Endothelial cell (in vitro differentiated cells): ENCODE measurements at regions not wholly inside any gene's neighbourhood (a gene's known extent, or its start where the extent isn't known, plus 50 kb on each side); places are given as distances from the start of the nearest gene placed in this dataset.

Experiments
- DNase-seq: peaks from one replicate; pipeline ENCODE4 v3.0.0; 2021; ENCODE audit warnings: low spot score
- H3K27ac Mint-ChIP-seq: one replicate; pipeline ENCODE4 v1.8.0; 2021; ENCODE audit warnings: mixed read lengths, inconsistent platforms; ENCODE audit not compliant: unreplicated experiment
- H3K27me3 Mint-ChIP-seq: one replicate; pipeline ENCODE4 v1.8.0; 2021; ENCODE audit warnings: mild to moderate bottlenecking, moderate library complexity, mixed read lengths, inconsistent platforms; ENCODE audit not compliant: unreplicated experiment
- H3K36me3 Mint-ChIP-seq: one replicate; pipeline ENCODE4 v1.8.0; 2021; ENCODE audit warnings: mild to moderate bottlenecking, low read depth, mixed read lengths, inconsistent platforms; ENCODE audit not compliant: unreplicated experiment
- H3K4me1 Mint-ChIP-seq: one replicate; pipeline ENCODE4 v1.8.0; 2021; ENCODE audit warnings: mild to moderate bottlenecking, mixed read lengths, inconsistent platforms; ENCODE audit not compliant: unreplicated experiment
- H3K4me3 Mint-ChIP-seq: one replicate; pipeline ENCODE4 v1.8.0; 2021; ENCODE audit warnings: mild to moderate bottlenecking, mixed read lengths, inconsistent platforms; ENCODE audit not compliant: unreplicated experiment
- H3K9me3 Mint-ChIP-seq: one replicate; pipeline ENCODE4 v1.8.0; 2021; ENCODE audit warnings: mixed read lengths, inconsistent platforms; ENCODE audit not compliant: unreplicated experiment
- TF ChIP-seq, protein P1 (sequence below): fragments of 200-600 bp; sonication (generic); IDR thresholded peaks from one replicate; pipeline ENCODE4 v1.5.0; 2021; ENCODE audit warnings: antibody characterized with exemption; ENCODE audit not compliant: unreplicated experiment

DNA sequence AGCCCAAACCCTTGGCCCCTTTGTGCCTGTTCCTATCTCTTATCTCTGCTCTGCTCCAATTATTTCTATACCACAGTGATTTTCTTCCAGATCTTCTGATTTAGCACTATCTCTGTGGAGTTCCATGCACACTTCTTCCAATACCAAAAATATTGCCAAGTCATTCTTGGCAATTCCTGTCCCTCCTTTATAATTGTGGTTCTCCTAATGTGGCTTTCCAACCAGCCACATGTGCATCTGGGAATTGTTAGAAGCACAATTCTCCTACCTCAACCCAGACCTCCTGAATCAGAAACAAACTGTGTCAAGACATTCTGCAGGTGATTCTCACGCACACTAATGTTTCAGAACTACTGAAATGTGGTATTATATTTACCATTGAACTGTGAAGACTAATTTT, 447.8 kb upstream of the IGFBP3 start:
- TF ChIP-seq, protein P1, sequence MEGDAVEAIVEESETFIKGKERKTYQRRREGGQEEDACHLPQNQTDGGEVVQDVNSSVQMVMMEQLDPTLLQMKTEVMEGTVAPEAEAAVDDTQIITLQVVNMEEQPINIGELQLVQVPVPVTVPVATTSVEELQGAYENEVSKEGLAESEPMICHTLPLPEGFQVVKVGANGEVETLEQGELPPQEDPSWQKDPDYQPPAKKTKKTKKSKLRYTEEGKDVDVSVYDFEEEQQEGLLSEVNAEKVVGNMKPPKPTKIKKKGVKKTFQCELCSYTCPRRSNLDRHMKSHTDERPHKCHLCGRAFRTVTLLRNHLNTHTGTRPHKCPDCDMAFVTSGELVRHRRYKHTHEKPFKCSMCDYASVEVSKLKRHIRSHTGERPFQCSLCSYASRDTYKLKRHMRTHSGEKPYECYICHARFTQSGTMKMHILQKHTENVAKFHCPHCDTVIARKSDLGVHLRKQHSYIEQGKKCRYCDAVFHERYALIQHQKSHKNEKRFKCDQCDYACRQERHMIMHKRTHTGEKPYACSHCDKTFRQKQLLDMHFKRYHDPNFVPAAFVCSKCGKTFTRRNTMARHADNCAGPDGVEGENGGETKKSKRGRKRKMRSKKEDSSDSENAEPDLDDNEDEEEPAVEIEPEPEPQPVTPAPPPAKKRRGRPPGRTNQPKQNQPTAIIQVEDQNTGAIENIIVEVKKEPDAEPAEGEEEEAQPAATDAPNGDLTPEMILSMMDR: no peak
- no peak for DNase-seq
- H3K4me1 Mint-ChIP-seq: no peaks in the 10 kb centered on the region
- no peaks in the 10 kb centered on the region for H3K36me3 Mint-ChIP-seq
- no peaks in the 10 kb centered on the region for H3K9me3 Mint-ChIP-seq
- H3K4me3 Mint-ChIP-seq: no peak overlapping the region
- no peak overlapping the region for H3K27ac Mint-ChIP-seq
- H3K27me3 Mint-ChIP-seq: peaks cover 1% of the 10 kb centered on the region

DNA sequence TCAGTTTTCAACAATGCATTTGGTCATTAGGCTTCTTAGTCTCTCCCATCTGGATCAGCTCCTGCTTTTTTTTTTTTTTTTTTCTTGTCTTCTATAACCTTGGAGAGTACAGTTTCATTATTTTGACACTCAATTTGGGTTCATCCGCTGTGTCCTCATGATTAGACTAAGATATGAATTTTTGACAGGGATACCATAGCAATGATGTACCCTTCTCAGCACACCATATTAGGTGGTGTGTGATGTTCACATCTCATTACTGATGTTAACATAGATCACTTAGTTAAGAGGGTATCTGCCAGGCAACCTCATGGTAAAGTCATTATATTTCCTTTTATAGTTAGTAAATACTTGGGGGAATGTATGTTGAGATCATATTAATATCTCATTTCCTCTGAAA, 445.5 kb upstream of the IGFBP3 start:
- Mint-ChIP-seq H3K36me3 (no peaks in the 10 kb centered on the region), H3K4me3 (no peak overlapping the region), H3K9me3 (no peaks in the 10 kb centered on the region), H3K27me3 (no peaks in the 10 kb centered on the region), H3K4me1 (no peaks in the 10 kb centered on the region), H3K27ac (no peak overlapping the region)
- TF ChIP-seq, protein P1: no peak
- no peak for DNase-seq

DNA sequence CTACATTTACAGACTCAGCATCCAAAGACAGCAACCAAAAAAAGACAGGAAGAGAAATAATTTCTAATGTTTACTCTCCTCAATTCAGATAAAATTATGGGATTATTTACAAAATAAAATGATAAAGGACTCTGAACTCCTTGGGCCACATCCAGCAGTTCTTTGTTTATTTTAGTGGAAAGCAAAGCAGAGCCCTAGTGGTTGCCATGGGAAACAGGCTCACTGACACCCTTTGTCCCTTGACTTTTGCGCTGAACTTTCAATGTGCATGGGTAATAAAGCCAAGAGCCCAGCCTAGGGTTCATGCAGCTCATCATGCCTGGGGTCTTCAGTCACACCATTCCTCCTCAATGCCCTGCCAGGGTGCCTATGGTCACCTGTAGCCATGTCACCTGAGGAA, 442.6 kb upstream of the IGFBP3 start:
- TF ChIP-seq, protein P1: peak; percentile 27
- Mint-ChIP-seq H3K4me3 (no peak overlapping the region), H3K27ac (no peak overlapping the region), H3K36me3 (no peaks in the 10 kb centered on the region), H3K27me3 (no peaks in the 10 kb centered on the region), H3K4me1 (no peaks in the 10 kb centered on the region), H3K9me3 (no peaks in the 10 kb centered on the region)
- DNase-seq: no peak

DNA sequence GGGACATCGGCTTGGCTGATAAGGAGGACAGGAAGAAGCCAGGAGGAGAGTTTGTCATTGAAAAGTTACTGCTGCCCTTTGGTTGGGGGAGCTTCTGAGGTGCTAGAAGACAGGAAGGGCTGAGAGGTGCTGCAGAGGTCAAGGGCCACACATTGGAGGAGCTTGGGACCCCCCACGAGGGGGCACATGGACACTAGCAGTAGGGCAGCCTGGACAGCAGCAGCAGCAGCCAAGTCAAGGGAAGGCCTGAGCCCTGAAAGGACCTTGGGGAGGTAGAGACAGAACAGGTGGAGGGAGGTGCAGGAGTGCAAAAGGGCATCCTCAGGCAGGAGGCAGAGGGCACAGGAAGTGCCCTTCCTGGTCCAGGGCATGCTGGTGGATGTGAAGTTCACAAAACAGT, 439.7 kb upstream of the IGFBP3 start:
- TF ChIP-seq, protein P1: no peak
- Mint-ChIP-seq H3K27ac (no peak overlapping the region), H3K4me3 (no peak overlapping the region), H3K4me1 (no peaks in the 10 kb centered on the region), H3K9me3 (no peaks in the 10 kb centered on the region), H3K27me3 (no peaks in the 10 kb centered on the region), H3K36me3 (no peaks in the 10 kb centered on the region)
- no peak for DNase-seq

DNA sequence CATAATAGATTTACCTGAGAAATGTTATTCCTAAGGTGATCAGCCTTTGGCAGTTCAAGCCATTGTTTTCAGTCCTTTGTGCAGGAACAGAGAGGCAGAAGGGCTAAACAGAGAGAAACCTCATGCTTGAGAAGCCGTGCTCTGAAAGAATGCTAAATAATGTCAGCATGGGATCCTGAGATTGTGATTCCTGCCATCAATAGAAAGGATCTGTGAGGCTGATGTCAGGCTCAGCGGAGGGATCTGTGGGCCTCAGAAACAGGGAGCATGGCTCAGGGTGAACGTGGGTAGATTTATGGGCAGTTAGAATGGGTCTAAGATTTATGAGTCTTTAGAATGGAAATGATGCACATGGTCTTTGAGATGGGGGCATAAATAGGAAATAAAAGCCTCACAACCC, 439.2 kb upstream of the IGFBP3 start:
- Mint-ChIP-seq H3K27ac (no peak overlapping the region), H3K4me1 (no peaks in the 10 kb centered on the region), H3K4me3 (no peak overlapping the region), H3K27me3 (no peaks in the 10 kb centered on the region), H3K36me3 (no peaks in the 10 kb centered on the region), H3K9me3 (no peaks in the 10 kb centered on the region)
- TF ChIP-seq, protein P1: no peak
- no peak for DNase-seq
